A549 (cell line): ENCODE measurements at regions not wholly inside any gene's neighbourhood (a gene's known extent, or its start where the extent isn't known, plus 50 kb on each side); places are given as distances from the start of the nearest gene placed in this dataset.

Experiments used
- ATAC-seq, 2 experiments: fragments of 200-7000 bp in 1 of 2; fragments of >200 bp in 1 of 2; cut with Nextera tagmentation in 1 of 2; cut with Tn5 transposase in 1 of 2; 3 replicates each; pipeline versions ENCODE4 v1.8.0 to v1.9.1; 2018 to 2020; ENCODE audit warnings: mild to moderate bottlenecking in 1 of 2, moderate library complexity in 1 of 2
- CTCF ChIA-PET: fragments of 300-600 bp; sonication (Branson Sonifier 250); formaldehyde crosslinking; extraction: SDS; loops from one replicate; lab custom pipeline; 2021; ENCODE audit warnings: antibody characterized with exemption, inconsistent platforms; lab: Yijun Ruan, JAX
- POLR2A ChIA-PET: fragments of 350-600 bp; formaldehyde crosslinking; extraction: SDS; loops from one replicate; lab custom pipeline; 2021; ENCODE audit warnings: antibody characterized with exemption, inconsistent platforms; lab: Yijun Ruan, JAX
- DNase-seq, 2 experiments: peaks; one replicate each; pipeline versions ENCODE4 v3.0.0 to v3.0.0-alpha.2; 2011 to 2016; ENCODE audit warnings: low read depth in 1 of 2, low spot score in 1 of 2
- FAIRE-seq: peaks from 2 replicates; lab custom pipeline; 2011; peaks lifted over from hg19 to GRCh38; lab: Jason Lieb, UNC
- H3K27ac ChIP-seq, 2 experiments: fragments of >200 bp; sonication (Bioruptor Twin); formaldehyde crosslinking; 3 replicates each; pipeline ENCODE4 v1.5.1; 2016 to 2017
- H3K4me1 ChIP-seq: fragments of >200 bp; sonication (Bioruptor Twin); formaldehyde crosslinking; 3 replicates; pipeline ENCODE4 v1.6.1; 2016
- H3K4me2 ChIP-seq: fragments of >200 bp; sonication (Bioruptor Twin); formaldehyde crosslinking; 3 replicates; pipeline ENCODE4 v1.6.1; 2016
- H3K4me3 ChIP-seq: fragments of >200 bp; sonication (Bioruptor Twin); formaldehyde crosslinking; 3 replicates; pipeline ENCODE4 v1.5.1; 2016
- H3K9me3 ChIP-seq: fragments of >200 bp; sonication (Bioruptor Twin); formaldehyde crosslinking; 3 replicates; pipeline ENCODE4 v1.6.1; 2016
- ATOH8 ChIP-seq: fragments of 250-450 bp; sonication (Bioruptor Pico); IDR thresholded peaks from 2 replicates; pipeline ENCODE4 v1.5.0; 2020; ENCODE audit warnings: low read depth, mild to moderate bottlenecking, moderate library complexity
- BCL3 ChIP-seq: fragments of >200 bp; sonication (Bioruptor Twin); formaldehyde crosslinking; IDR thresholded peaks from 3 replicates; pipeline ENCODE4 v1.6.1; 2016
- BHLHE40 ChIP-seq: IDR thresholded peaks from 2 replicates; pipeline ENCODE4 v1.6.1; 2012; ENCODE audit warnings: low read depth, low read length, inconsistent platforms
- CBX8 ChIP-seq: fragments of 200-600 bp; sonication (generic); IDR thresholded peaks from 2 replicates; pipeline ENCODE4 v1.6.1; 2016
- EHMT2 ChIP-seq: fragments of 200-600 bp; sonication (generic); IDR thresholded peaks from 2 replicates; pipeline ENCODE4 v1.6.1; 2016; ENCODE audit warnings: antibody characterized with exemption, low read depth, mild to moderate bottlenecking, moderate library complexity
- ELK1 ChIP-seq: fragments of 150-350 bp; IDR thresholded peaks from 2 replicates; pipeline ENCODE4 v1.6.1; 2014; ENCODE audit warnings: low read depth, mild to moderate bottlenecking, low read length
- EP300 ChIP-seq, 2 experiments: fragments of >200 bp; sonication (Bioruptor Twin); formaldehyde crosslinking; IDR thresholded peaks; 2 replicates in 1 of 2; 3 replicates in 1 of 2; pipeline ENCODE4 v1.6.1; 2016 to 2017
- FOSB ChIP-seq: fragments of 250-450 bp; sonication (Bioruptor Pico); IDR thresholded peaks from 2 replicates; pipeline ENCODE4 v1.5.0; 2020; ENCODE audit warnings: mild to moderate bottlenecking, moderate library complexity
- FOXS1 ChIP-seq: fragments of 250-450 bp; sonication (Bioruptor Pico); IDR thresholded peaks from 2 replicates; pipeline ENCODE4 v1.5.0; 2020; ENCODE audit warnings: mild to moderate bottlenecking, moderate library complexity
- GATA3 ChIP-seq: IDR thresholded peaks from 2 replicates; pipeline ENCODE4 v1.6.1; 2012; ENCODE audit warnings: borderline replicate concordance
- HEYL ChIP-seq: fragments of 250-450 bp; sonication (Bioruptor Pico); IDR thresholded peaks from 2 replicates; pipeline ENCODE4 v1.8.0; 2021; ENCODE audit warnings: mild to moderate bottlenecking, moderate library complexity
- HMGXB4 ChIP-seq: fragments of 250-450 bp; sonication (Bioruptor Pico); IDR thresholded peaks from 2 replicates; pipeline ENCODE4 v1.5.0; 2021; ENCODE audit warnings: mild to moderate bottlenecking, moderate library complexity, borderline replicate concordance
- HOXA7 ChIP-seq: fragments of 250-450 bp; sonication (Bioruptor Pico); IDR thresholded peaks from 2 replicates; pipeline ENCODE4 v1.5.0; 2020; ENCODE audit warnings: mild to moderate bottlenecking, moderate library complexity
- JUN ChIP-seq, 2 experiments: fragments of >200 bp; sonication (Bioruptor Twin); formaldehyde crosslinking; IDR thresholded peaks; 2 replicates in 1 of 2; 3 replicates in 1 of 2; pipeline ENCODE4 v1.6.1; 2016 to 2017
- KDM5A ChIP-seq: fragments of 200-600 bp; sonication (generic); IDR thresholded peaks from 2 replicates; pipeline ENCODE4 v1.6.1; 2016; ENCODE audit warnings: antibody characterized with exemption, mild to moderate bottlenecking
- MAX ChIP-seq: IDR thresholded peaks from 2 replicates; pipeline ENCODE4 v1.6.1; 2012
- MAZ ChIP-seq: fragments of 150-350 bp; IDR thresholded peaks from 2 replicates; pipeline ENCODE4 v1.6.1; 2014; ENCODE audit warnings: antibody characterized with exemption, low read depth, low read length, borderline replicate concordance
- MYC ChIP-seq: IDR thresholded peaks from 2 replicates; pipeline ENCODE4 v1.6.1; 2012; ENCODE audit warnings: mild to moderate bottlenecking, inconsistent platforms, low read length, improper control_type of control experiment, borderline replicate concordance
- NFE2L2 ChIP-seq: fragments of 150-350 bp; conservative IDR thresholded peaks from 2 replicates; pipeline ENCODE4 v1.6.1; 2014; ENCODE audit warnings: low read length
- NR3C1 ChIP-seq: fragments of >200 bp; sonication (Bioruptor Twin); formaldehyde crosslinking; IDR thresholded peaks from 3 replicates; pipeline ENCODE4 v1.6.1; 2017
- RARB ChIP-seq: fragments of 250-450 bp; sonication (Bioruptor Pico); IDR thresholded peaks from 2 replicates; pipeline ENCODE4 v1.8.0; 2021; ENCODE audit warnings: mild to moderate bottlenecking, moderate library complexity
- RCOR1 ChIP-seq: fragments of 150-350 bp; IDR thresholded peaks from 2 replicates; pipeline ENCODE4 v1.6.1; 2014; ENCODE audit warnings: antibody characterized with exemption, low read length, low read depth
- RNF2 ChIP-seq: fragments of 200-600 bp; sonication (generic); IDR thresholded peaks from 2 replicates; pipeline ENCODE4 v1.6.1; 2016; ENCODE audit warnings: low read depth, mild to moderate bottlenecking, antibody characterized with exemption, moderate library complexity, borderline replicate concordance
- TFCP2L1 ChIP-seq: fragments of 250-450 bp; sonication (Bioruptor Pico); IDR thresholded peaks from 2 replicates; pipeline ENCODE4 v1.5.0; 2021; ENCODE audit warnings: mild to moderate bottlenecking
- TP53 ChIP-seq: fragments of 250-450 bp; sonication (Bioruptor Pico); IDR thresholded peaks from 2 replicates; pipeline ENCODE4 v1.5.0; 2021; ENCODE audit warnings: mild to moderate bottlenecking, moderate library complexity
- USF2 ChIP-seq: fragments of 450-650 bp; IDR thresholded peaks from 2 replicates; pipeline ENCODE4 v1.6.1; 2014; ENCODE audit warnings: antibody characterized with exemption
- ZNF302 ChIP-seq: fragments of 250-450 bp; sonication (Bioruptor Pico); IDR thresholded peaks from 2 replicates; pipeline ENCODE4 v1.9.0; 2021; ENCODE audit warnings: inconsistent platforms, mild to moderate bottlenecking, moderate library complexity

- FAIRE-seq: no peak
- H3K4me2 ChIP-seq: no peak overlapping the region
- H3K4me3 ChIP-seq: no peak overlapping the region
- CTCF ChIA-PET: no interaction called here
- H3K9me3 ChIP-seq: no peaks in the 10 kb centered on the region
- POLR2A ChIA-PET: no interaction called here
- TF ChIP-seq BCL3 (no peak), FOXS1 (CRISPR knock-in tag) (no peak), NR3C1 (no peak), BHLHE40 (no peak), EP300 (IDR thresholded peaks at IDR 0.05) (no peak), RARB (CRISPR knock-in tag) (no peak), MYC (no peak), KDM5A (no peak), CBX8 (no peak), ELK1 (no peak), HMGXB4 (CRISPR knock-in tag) (no peak), JUN (IDR thresholded peaks at IDR 0.05) (no peak), ZNF302 (CRISPR knock-in tag) (no peak), USF2 (no peak), FOSB (no peak), GATA3 (no peak)
- ATAC-seq: no peak
- no peak overlapping the region for H3K27ac ChIP-seq
- no peaks in the 10 kb centered on the region for H3K4me1 ChIP-seq
- DNase-seq: no peak
Measured at GRCh38 chr14:87628129-87628528, 364.9 kb downstream of the GALC start.

- CTCF ChIA-PET: no interaction called here
- Histone ChIP-seq H3K9me3 (0 out of 3 replicates have a peak, but pooled peaks cover under 1% of the 10 kb centered on the region), H3K4me1 (no peaks in the 10 kb centered on the region), H3K27ac (no peak overlapping the region), H3K4me2 (no peak overlapping the region), H3K4me3 (no peak overlapping the region)
- ATAC-seq (no peak), FAIRE-seq (no peak), DNase-seq (no peak)
- TF ChIP-seq RCOR1 (no peak), EHMT2 (no peak), ATOH8 (CRISPR knock-in tag) (no peak), NFE2L2 (no peak), TFCP2L1 (CRISPR knock-in tag) (no peak), HEYL (no peak), BHLHE40 (no peak), TP53 (no peak), RNF2 (no peak), MAZ (no peak), USF2 (no peak), CBX8 (no peak), JUN (IDR thresholded peaks at IDR 0.05) (no peak), HOXA7 (no peak), MAX (no peak)
- POLR2A ChIA-PET: no interaction called here
Measured at GRCh38 chr14:87626266-87626665, 366.7 kb downstream of the GALC start.
